ENCODE measurements at regions not wholly inside any gene's neighbourhood (a gene's known extent, or its start where the extent isn't known, plus 50 kb on each side); places are given as distances from the start of the nearest gene placed in this dataset.

GRCh38 chr2:239609607-239610310 is 208.9 kb upstream of the HDAC4 start:
- no peak for DNase-seq (ENCODE audit: extremely low read depth in 1 of 2, low read depth in 1 of 2)

GRCh38 chr2:239609162-239609561 is 208.3 kb upstream of the HDAC4 start:
- no peak for DNase-seq (ENCODE audit: extremely low read depth in 1 of 2, low read depth in 1 of 2)

GRCh38 chr2:239608723-239609122 is 207.9 kb upstream of the HDAC4 start:
- DNase-seq (ENCODE audit: extremely low read depth in 1 of 2, low read depth in 1 of 2), result no peak

GRCh38 chr2:239608260-239608659 is 207.4 kb upstream of the HDAC4 start:
- no peak for DNase-seq (ENCODE audit: extremely low read depth in 1 of 2, low read depth in 1 of 2)

GRCh38 chr2:239607517-239608191 is 206.8 kb upstream of the HDAC4 start:
- no peak for DNase-seq (ENCODE audit: extremely low read depth in 1 of 2, low read depth in 1 of 2)

- DNase-seq (ENCODE audit: extremely low read depth in 1 of 2, low read depth in 1 of 2), result no peak
These were observed 206.1 kb upstream of the HDAC4 start for GRCh38 chr2:239606741-239607516.

- DNase-seq (ENCODE audit: extremely low read depth in 1 of 2, low read depth in 1 of 2), result no peak
These were observed 205.2 kb upstream of the HDAC4 start for GRCh38 chr2:239605976-239606375.

GRCh38 chr2:239605409-239605808 is 204.6 kb upstream of the HDAC4 start:
- DNase-seq (ENCODE audit: extremely low read depth in 1 of 2, low read depth in 1 of 2), result no peak

GRCh38 chr2:239604861-239605260 is 204.0 kb upstream of the HDAC4 start:
- no peak for DNase-seq (ENCODE audit: extremely low read depth in 1 of 2, low read depth in 1 of 2)

- DNase-seq (ENCODE audit: extremely low read depth in 1 of 2, low read depth in 1 of 2), result no peak
These were observed 202.9 kb upstream of the HDAC4 start for GRCh38 chr2:239603411-239604356.

- DNase-seq (ENCODE audit: extremely low read depth in 1 of 2, low read depth in 1 of 2), result no peak
These were observed 201.8 kb upstream of the HDAC4 start for GRCh38 chr2:239602290-239603282.

GRCh38 chr2:239601880-239602279 is 201.1 kb upstream of the HDAC4 start:
- DNase-seq (ENCODE audit: extremely low read depth in 1 of 2, low read depth in 1 of 2), result no peak

GRCh38 chr2:239601201-239601851 is 200.5 kb upstream of the HDAC4 start:
- no peak for DNase-seq (ENCODE audit: extremely low read depth in 1 of 2, low read depth in 1 of 2)

GRCh38 chr2:239600650-239601049 is 199.8 kb upstream of the HDAC4 start:
- no peak for DNase-seq (ENCODE audit: extremely low read depth in 1 of 2, low read depth in 1 of 2)

GRCh38 chr2:239600001-239600593 is 199.3 kb upstream of the HDAC4 start:
- no peak for DNase-seq (ENCODE audit: extremely low read depth in 1 of 2, low read depth in 1 of 2)

- no peak for DNase-seq (ENCODE audit: extremely low read depth in 1 of 2, low read depth in 1 of 2)
These were observed 198.5 kb upstream of the HDAC4 start for GRCh38 chr2:239599299-239599698.

GRCh38 chr2:239598732-239599090 is 197.9 kb upstream of the HDAC4 start:
- no peak for DNase-seq (ENCODE audit: extremely low read depth in 1 of 2, low read depth in 1 of 2)

- no peak for DNase-seq (ENCODE audit: extremely low read depth in 1 of 2, low read depth in 1 of 2)
These were observed 197.4 kb upstream of the HDAC4 start for GRCh38 chr2:239598011-239598731.

Measured in activated CD8-positive, alpha-beta memory T cell treated with anti-CD3 and anti-CD28 coated beads for 1 hour (primary cell).